K562 (cell line): ENCODE measurements at regions not wholly inside any gene's neighbourhood (a gene's known extent, or its start where the extent isn't known, plus 50 kb on each side); places are given as distances from the start of the nearest gene placed in this dataset.

ENCODE experiments used
- AFF4 ChIP-seq: sonication (generic); formaldehyde crosslinking; IDR thresholded peaks from 2 replicates; pipeline ENCODE4 v1.8.0; 2023; ENCODE audit warnings: mild to moderate bottlenecking, missing genetic modification reagents
- CTCF ChIP-seq, 3 experiments: IDR thresholded peaks in 2 of 3; conservative IDR thresholded peaks in 1 of 3; 2 replicates each; pipeline ENCODE4 v1.5.1; 2011 to 2012; ENCODE audit warnings: low read length in 3 of 3, mild to moderate bottlenecking in 3 of 3, control low read depth in 2 of 3, improper control_type of control experiment in 1 of 3, inconsistent platforms in 1 of 3, low read depth in 1 of 3, mixed read lengths in 1 of 3, moderate library complexity in 1 of 3; ENCODE audit not compliant: insufficient read depth in 2 of 3
- EP300 ChIP-seq: IDR thresholded peaks from 2 replicates; pipeline ENCODE4 v1.6.1; 2012; ENCODE audit warnings: low read length, improper control_type of control experiment
- MAX ChIP-seq: sonication (generic); formaldehyde crosslinking; IDR thresholded peaks from 2 replicates; pipeline ENCODE4 v1.9.0; 2022; ENCODE audit warnings: mild to moderate bottlenecking, missing genetic modification reagents
- NR2C1 ChIP-seq, 2 experiments: fragments of 450-650 bp; IDR thresholded peaks; 2 replicates each; pipeline ENCODE4 v1.6.1; 2017; ENCODE audit warnings: mild to moderate bottlenecking in 2 of 2, antibody characterized with exemption in 1 of 2, inconsistent platforms in 1 of 2, missing compliant biosample characterization in 1 of 2, missing genetic modification characterization in 1 of 2
- TF ChIP-seq, protein P1 (sequence below), 3 experiments: fragments of 200-800 bp in 1 of 3; fragments of 250-450 bp in 1 of 3; fragments of 450-650 bp in 1 of 3; sonication (Bioruptor Pico) in 1 of 3; sonication (Bioruptor generic) in 1 of 3; formaldehyde crosslinking in 1 of 3; IDR thresholded peaks; 2 replicates each; pipeline versions ENCODE4 v1.6.1 to v1.8.0; 2016 to 2022; ENCODE audit warnings: mild to moderate bottlenecking in 2 of 3, missing genetic modification characterization in 2 of 3, missing compliant biosample characterization in 1 of 3, moderate library complexity in 1 of 3

DNA sequence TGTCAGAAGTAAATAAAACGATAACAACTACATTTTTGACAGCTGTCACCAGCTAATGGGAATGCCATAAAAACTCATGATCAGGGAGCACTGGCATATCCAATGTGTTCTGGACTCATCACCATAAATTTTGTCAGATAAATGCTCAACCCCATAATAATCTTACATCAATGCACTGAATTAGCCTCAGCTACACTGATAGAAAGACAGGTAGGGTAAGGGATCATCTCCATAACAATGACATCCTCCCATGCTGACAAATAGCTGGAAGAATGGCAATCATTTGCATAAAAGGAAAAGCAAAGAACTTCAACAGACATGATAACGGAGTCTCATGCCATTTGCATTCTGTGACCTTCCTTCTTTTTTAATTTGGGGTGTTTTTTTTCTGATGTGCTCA lies 352.8 kb upstream of the PFKP start:
- TF ChIP-seq, protein P1, sequence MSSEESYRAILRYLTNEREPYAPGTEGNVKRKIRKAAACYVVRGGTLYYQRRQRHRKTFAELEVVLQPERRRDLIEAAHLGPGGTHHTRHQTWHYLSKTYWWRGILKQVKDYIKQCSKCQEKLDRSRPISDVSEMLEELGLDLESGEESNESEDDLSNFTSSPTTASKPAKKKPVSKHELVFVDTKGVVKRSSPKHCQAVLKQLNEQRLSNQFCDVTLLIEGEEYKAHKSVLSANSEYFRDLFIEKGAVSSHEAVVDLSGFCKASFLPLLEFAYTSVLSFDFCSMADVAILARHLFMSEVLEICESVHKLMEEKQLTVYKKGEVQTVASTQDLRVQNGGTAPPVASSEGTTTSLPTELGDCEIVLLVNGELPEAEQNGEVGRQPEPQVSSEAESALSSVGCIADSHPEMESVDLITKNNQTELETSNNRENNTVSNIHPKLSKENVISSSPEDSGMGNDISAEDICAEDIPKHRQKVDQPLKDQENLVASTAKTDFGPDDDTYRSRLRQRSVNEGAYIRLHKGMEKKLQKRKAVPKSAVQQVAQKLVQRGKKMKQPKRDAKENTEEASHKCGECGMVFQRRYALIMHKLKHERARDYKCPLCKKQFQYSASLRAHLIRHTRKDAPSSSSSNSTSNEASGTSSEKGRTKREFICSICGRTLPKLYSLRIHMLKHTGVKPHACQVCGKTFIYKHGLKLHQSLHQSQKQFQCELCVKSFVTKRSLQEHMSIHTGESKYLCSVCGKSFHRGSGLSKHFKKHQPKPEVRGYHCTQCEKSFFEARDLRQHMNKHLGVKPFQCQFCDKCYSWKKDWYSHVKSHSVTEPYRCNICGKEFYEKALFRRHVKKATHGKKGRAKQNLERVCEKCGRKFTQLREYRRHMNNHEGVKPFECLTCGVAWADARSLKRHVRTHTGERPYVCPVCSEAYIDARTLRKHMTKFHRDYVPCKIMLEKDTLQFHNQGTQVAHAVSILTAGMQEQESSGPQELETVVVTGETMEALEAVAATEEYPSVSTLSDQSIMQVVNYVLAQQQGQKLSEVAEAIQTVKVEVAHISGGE (CRISPR knock-in tag; IDR thresholded peaks at IDR 0.05) = no peak
- TF ChIP-seq EP300 = no peak
- TF ChIP-seq AFF4 = no peak
- TF ChIP-seq CTCF (IDR thresholded peaks at IDR 0.05 in 2 of 3, conservative IDR thresholded peaks at IDR 0.05 in 1 of 3; ENCODE audit: insufficient read depth in 2 of 3, low read depth in 1 of 3, low read length in 3 of 3) = no peak
- TF ChIP-seq MAX (CRISPR knock-in tag) = no peak
- no peak for TF ChIP-seq NR2C1 (IDR thresholded peaks at IDR 0.05)
- no peak for TF ChIP-seq NR2C1 (tag; IDR thresholded peaks at IDR 0.05)
